Lower leg skin (tissue), 3 donors: ENCODE measurements at regions not wholly inside any gene's neighbourhood (a gene's known extent, or its start where the extent isn't known, plus 50 kb on each side); places are given as distances from the start of the nearest gene placed in this dataset.

Experiments used
- CTCF ChIP-seq, 3 donors: fragments of 450-650 bp; IDR thresholded peaks; one replicate each; pipeline ENCODE4 v1.5.1; 2016; ENCODE audit warnings: antibody characterized with exemption in 3 of 3, mild to moderate bottlenecking in 3 of 3, moderate library complexity in 2 of 3
- POLR2A ChIP-seq, 2 donors: fragments of 450-650 bp; IDR thresholded peaks; one replicate each; pipeline ENCODE4 v1.6.1; 2016 to 2017; ENCODE audit warnings: antibody characterized with exemption in 2 of 2, mild to moderate bottlenecking in 1 of 2, moderate library complexity in 1 of 2

- TF ChIP-seq CTCF (IDR thresholded peaks at IDR 0.05) (no peak), POLR2A (IDR thresholded peaks at IDR 0.05) (no peak)
Observed at GRCh38 chr11:26851291-26851690, 129.4 kb upstream of the SLC5A12 start.
